WI38 (cell line): ENCODE measurements at regions not wholly inside any gene's neighbourhood (a gene's known extent, or its start where the extent isn't known, plus 50 kb on each side); places are given as distances from the start of the nearest gene placed in this dataset.

Experiments used
- H3K4me3 ChIP-seq: 2 replicates; pipeline ENCODE4 v1.5.1; 2011; ENCODE audit warnings: low read depth, mild to moderate bottlenecking, control low read depth, low read length
- CTCF ChIP-seq: IDR thresholded peaks from 2 replicates; pipeline ENCODE4 v1.5.1; 2012; ENCODE audit warnings: low read depth, mild to moderate bottlenecking, control low read depth, low read length

GRCh38 chr4:128463006-128463405 is 175.4 kb upstream of the PGRMC2 start:
- no peak for TF ChIP-seq CTCF

GRCh38 chr4:128462103-128462783 is 174.6 kb upstream of the PGRMC2 start:
- no peak overlapping the region for H3K4me3 ChIP-seq
- no peak for TF ChIP-seq CTCF

More at GRCh38 chr4:128463006-128463405, 175.4 kb upstream of the PGRMC2 start:
- H3K4me3 ChIP-seq, result no peak overlapping the region

- TF ChIP-seq CTCF, result no peak
- no peak overlapping the region for H3K4me3 ChIP-seq
Observed at GRCh38 chr4:128461291-128462102, 173.9 kb upstream of the PGRMC2 start.

- H3K4me3 ChIP-seq, result no peak overlapping the region
- no peak for TF ChIP-seq CTCF
Observed at GRCh38 chr4:128459547-128459946, 171.9 kb upstream of the PGRMC2 start.

- no peak overlapping the region for H3K4me3 ChIP-seq
- TF ChIP-seq CTCF, result no peak
Observed at GRCh38 chr4:128458816-128459215, 171.2 kb upstream of the PGRMC2 start.

- no peak overlapping the region for H3K4me3 ChIP-seq
- TF ChIP-seq CTCF, result no peak
Observed at GRCh38 chr4:128457726-128458125, 170.1 kb upstream of the PGRMC2 start.

GRCh38 chr4:128456171-128456570 is 168.6 kb upstream of the PGRMC2 start:
- no peak for TF ChIP-seq CTCF
- H3K4me3 ChIP-seq, result no peak overlapping the region
